HepG2 (cell line): ENCODE measurements at regions not wholly inside any gene's neighbourhood (a gene's known extent, or its start where the extent isn't known, plus 50 kb on each side); places are given as distances from the start of the nearest gene placed in this dataset.

Source experiments
- EZH2 ChIP-seq: conservative IDR thresholded peaks from 2 replicates; pipeline ENCODE4 v1.6.1; 2012; ENCODE audit warnings: mild to moderate bottlenecking, low read depth, low read length, moderate library complexity
- SMC3 ChIP-seq: IDR thresholded peaks from 2 replicates; pipeline ENCODE4 v1.6.1; 2011; ENCODE audit warnings: low read length, improper control_type of control experiment
- YY1 ChIP-seq: IDR thresholded peaks from 2 replicates; pipeline ENCODE4 v1.6.1; 2011; ENCODE audit warnings: low read length, low read depth, moderate library complexity, mild to moderate bottlenecking; ENCODE audit not compliant: insufficient read depth, insufficient replicate concordance
- ZBTB7A ChIP-seq: sonication (generic); formaldehyde crosslinking; IDR thresholded peaks from 2 replicates; pipeline ENCODE4 v1.8.0; 2022; ENCODE audit warnings: mild to moderate bottlenecking, missing genetic modification reagents
- ZFP36 ChIP-seq: fragments of 150-350 bp; IDR thresholded peaks from 2 replicates; pipeline ENCODE4 v1.6.1; 2018; ENCODE audit warnings: borderline replicate concordance, low read length, low read depth; ENCODE audit not compliant: partially characterized antibody
- ZNF12 ChIP-seq: sonication (generic); formaldehyde crosslinking; IDR thresholded peaks from 2 replicates; pipeline ENCODE4 v1.5.0; 2020; ENCODE audit warnings: missing genetic modification reagents
- TF ChIP-seq, protein P1 (sequence below), 2 experiments: IDR thresholded peaks; 2 replicates each; pipeline ENCODE4 v1.6.1; 2011 to 2012; ENCODE audit warnings: low read length in 2 of 2, borderline replicate concordance in 1 of 2, low read depth in 1 of 2, mild to moderate bottlenecking in 1 of 2, moderate library complexity in 1 of 2
- TF ChIP-seq, protein P2 (sequence below): sonication (generic); formaldehyde crosslinking; IDR thresholded peaks from 2 replicates; pipeline ENCODE4 v1.5.0; 2020; ENCODE audit warnings: mild to moderate bottlenecking, missing genetic modification reagents, moderate library complexity
- TF ChIP-seq, protein P3 (sequence below): IDR thresholded peaks from 2 replicates; pipeline ENCODE4 v1.6.1; 2016; ENCODE audit warnings: control low read depth
- TF ChIP-seq, protein P4 (sequence below): sonication (generic); formaldehyde crosslinking; conservative IDR thresholded peaks from 2 replicates; pipeline ENCODE4 v1.4.0; 2020; ENCODE audit warnings: missing genetic modification reagents
- TF ChIP-seq, protein P5 (sequence below): sonication (generic); formaldehyde crosslinking; IDR thresholded peaks from 2 replicates; pipeline ENCODE4 v1.4.0; 2020; ENCODE audit warnings: missing genetic modification reagents

DNA sequence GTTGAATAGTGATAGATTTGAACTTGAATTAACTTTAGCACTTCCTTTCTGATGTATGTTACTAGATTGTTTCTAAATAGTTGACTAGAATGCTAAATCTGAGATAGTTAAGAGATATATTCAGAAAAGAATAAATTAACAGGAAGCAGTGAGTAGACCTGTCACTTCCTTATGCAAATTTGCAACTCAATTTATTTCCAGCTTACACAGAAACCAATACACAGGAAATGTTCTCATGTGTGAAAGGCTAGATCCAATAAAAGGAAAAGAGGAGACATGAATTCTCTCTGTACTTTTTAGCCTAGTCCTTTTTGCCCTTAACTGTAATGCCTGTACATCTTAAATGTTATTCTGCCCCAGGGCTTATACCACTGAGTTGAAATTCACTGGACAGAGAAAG is 522.3 kb downstream of the COL11A1 start:
- TF ChIP-seq ZNF12 (CRISPR knock-in tag) (no peak), ZBTB7A (no peak), EZH2 (no peak), YY1 (no peak), SMC3 (no peak), ZFP36 (no peak)
- TF ChIP-seq, protein P1, sequence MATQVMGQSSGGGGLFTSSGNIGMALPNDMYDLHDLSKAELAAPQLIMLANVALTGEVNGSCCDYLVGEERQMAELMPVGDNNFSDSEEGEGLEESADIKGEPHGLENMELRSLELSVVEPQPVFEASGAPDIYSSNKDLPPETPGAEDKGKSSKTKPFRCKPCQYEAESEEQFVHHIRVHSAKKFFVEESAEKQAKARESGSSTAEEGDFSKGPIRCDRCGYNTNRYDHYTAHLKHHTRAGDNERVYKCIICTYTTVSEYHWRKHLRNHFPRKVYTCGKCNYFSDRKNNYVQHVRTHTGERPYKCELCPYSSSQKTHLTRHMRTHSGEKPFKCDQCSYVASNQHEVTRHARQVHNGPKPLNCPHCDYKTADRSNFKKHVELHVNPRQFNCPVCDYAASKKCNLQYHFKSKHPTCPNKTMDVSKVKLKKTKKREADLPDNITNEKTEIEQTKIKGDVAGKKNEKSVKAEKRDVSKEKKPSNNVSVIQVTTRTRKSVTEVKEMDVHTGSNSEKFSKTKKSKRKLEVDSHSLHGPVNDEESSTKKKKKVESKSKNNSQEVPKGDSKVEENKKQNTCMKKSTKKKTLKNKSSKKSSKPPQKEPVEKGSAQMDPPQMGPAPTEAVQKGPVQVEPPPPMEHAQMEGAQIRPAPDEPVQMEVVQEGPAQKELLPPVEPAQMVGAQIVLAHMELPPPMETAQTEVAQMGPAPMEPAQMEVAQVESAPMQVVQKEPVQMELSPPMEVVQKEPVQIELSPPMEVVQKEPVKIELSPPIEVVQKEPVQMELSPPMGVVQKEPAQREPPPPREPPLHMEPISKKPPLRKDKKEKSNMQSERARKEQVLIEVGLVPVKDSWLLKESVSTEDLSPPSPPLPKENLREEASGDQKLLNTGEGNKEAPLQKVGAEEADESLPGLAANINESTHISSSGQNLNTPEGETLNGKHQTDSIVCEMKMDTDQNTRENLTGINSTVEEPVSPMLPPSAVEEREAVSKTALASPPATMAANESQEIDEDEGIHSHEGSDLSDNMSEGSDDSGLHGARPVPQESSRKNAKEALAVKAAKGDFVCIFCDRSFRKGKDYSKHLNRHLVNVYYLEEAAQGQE (IDR thresholded peaks at IDR 0.05; ENCODE audit: borderline replicate concordance in 1 of 2, low read depth in 1 of 2, low read length in 2 of 2), result no peak
- TF ChIP-seq, protein P2, sequence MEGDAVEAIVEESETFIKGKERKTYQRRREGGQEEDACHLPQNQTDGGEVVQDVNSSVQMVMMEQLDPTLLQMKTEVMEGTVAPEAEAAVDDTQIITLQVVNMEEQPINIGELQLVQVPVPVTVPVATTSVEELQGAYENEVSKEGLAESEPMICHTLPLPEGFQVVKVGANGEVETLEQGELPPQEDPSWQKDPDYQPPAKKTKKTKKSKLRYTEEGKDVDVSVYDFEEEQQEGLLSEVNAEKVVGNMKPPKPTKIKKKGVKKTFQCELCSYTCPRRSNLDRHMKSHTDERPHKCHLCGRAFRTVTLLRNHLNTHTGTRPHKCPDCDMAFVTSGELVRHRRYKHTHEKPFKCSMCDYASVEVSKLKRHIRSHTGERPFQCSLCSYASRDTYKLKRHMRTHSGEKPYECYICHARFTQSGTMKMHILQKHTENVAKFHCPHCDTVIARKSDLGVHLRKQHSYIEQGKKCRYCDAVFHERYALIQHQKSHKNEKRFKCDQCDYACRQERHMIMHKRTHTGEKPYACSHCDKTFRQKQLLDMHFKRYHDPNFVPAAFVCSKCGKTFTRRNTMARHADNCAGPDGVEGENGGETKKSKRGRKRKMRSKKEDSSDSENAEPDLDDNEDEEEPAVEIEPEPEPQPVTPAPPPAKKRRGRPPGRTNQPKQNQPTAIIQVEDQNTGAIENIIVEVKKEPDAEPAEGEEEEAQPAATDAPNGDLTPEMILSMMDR (CRISPR knock-in tag), result no peak
- TF ChIP-seq, protein P3, sequence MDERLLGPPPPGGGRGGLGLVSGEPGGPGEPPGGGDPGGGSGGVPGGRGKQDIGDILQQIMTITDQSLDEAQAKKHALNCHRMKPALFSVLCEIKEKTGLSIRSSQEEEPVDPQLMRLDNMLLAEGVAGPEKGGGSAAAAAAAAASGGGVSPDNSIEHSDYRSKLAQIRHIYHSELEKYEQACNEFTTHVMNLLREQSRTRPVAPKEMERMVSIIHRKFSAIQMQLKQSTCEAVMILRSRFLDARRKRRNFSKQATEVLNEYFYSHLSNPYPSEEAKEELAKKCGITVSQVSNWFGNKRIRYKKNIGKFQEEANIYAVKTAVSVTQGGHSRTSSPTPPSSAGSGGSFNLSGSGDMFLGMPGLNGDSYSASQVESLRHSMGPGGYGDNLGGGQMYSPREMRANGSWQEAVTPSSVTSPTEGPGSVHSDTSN, result no peak
- TF ChIP-seq, protein P4, sequence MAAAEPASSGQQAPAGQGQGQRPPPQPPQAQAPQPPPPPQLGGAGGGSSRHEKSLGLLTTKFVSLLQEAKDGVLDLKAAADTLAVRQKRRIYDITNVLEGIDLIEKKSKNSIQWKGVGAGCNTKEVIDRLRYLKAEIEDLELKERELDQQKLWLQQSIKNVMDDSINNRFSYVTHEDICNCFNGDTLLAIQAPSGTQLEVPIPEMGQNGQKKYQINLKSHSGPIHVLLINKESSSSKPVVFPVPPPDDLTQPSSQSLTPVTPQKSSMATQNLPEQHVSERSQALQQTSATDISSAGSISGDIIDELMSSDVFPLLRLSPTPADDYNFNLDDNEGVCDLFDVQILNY (CRISPR knock-in tag), result no peak
- TF ChIP-seq, protein P5, sequence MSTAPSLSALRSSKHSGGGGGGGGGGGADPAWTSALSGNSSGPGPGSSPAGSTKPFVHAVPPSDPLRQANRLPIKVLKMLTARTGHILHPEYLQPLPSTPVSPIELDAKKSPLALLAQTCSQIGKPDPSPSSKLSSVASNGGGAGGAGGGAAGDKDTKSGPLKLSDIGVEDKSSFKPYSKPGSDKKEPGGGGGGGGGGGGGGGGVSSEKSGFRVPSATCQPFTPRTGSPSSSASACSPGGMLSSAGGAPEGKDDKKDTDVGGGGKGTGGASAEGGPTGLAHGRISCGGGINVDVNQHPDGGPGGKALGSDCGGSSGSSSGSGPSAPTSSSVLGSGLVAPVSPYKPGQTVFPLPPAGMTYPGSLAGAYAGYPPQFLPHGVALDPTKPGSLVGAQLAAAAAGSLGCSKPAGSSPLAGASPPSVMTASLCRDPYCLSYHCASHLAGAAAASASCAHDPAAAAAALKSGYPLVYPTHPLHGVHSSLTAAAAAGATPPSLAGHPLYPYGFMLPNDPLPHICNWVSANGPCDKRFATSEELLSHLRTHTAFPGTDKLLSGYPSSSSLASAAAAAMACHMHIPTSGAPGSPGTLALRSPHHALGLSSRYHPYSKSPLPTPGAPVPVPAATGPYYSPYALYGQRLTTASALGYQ (CRISPR knock-in tag), result no peak
